Gastroesophageal sphincter (tissue), 4 donors: ENCODE measurements at regions not wholly inside any gene's neighbourhood (a gene's known extent, or its start where the extent isn't known, plus 50 kb on each side); places are given as distances from the start of the nearest gene placed in this dataset.

Source experiments
- ATAC-seq: fragments of 150-250 bp; one replicate; pipeline ENCODE4 v1.9.1; 2016; ENCODE audit warnings: mild to moderate bottlenecking, moderate library complexity
- H3K27ac ChIP-seq, 4 donors: fragments of 200-600 bp; sonication (generic) in 3 of 4; 1 replicate in 3 of 4; 2 replicates in 1 of 4; pipeline ENCODE4 v1.5.1; 2016 to 2019
- H3K27me3 ChIP-seq: fragments of 200-600 bp; sonication (generic); one replicate; pipeline ENCODE4 v1.5.1; 2019
- H3K36me3 ChIP-seq, 2 donors: fragments of 200-600 bp; sonication (generic); one replicate each; pipeline ENCODE4 v1.5.1; 2019; ENCODE audit warnings: control low read depth in 1 of 2
- H3K4me1 ChIP-seq, 3 donors: fragments of 200-600 bp; sonication (generic); 1 replicate in 2 of 3; 2 replicates in 1 of 3; pipeline ENCODE4 v1.5.1; 2016 to 2019; ENCODE audit warnings: control low read depth in 2 of 3
- H3K4me3 ChIP-seq, 2 donors: fragments of 200-600 bp; sonication (generic); one replicate each; pipeline ENCODE4 v1.5.1; 2019; ENCODE audit warnings: mild to moderate bottlenecking in 1 of 2, moderate library complexity in 1 of 2
- H3K9me3 ChIP-seq, 3 donors: fragments of 200-600 bp; sonication (generic); one replicate each; pipeline ENCODE4 v1.5.1; 2017 to 2019; ENCODE audit warnings: control low read depth in 2 of 3
- EP300 ChIP-seq: sonication (generic); formaldehyde crosslinking; IDR thresholded peaks from one replicate; pipeline ENCODE4 v1.6.1; 2017; ENCODE audit warnings: antibody characterized with exemption, mild to moderate bottlenecking
- POLR2A ChIP-seq, 2 donors: fragments of 450-650 bp; IDR thresholded peaks; one replicate each; pipeline ENCODE4 v1.6.1; 2017; ENCODE audit warnings: antibody characterized with exemption in 2 of 2, mild to moderate bottlenecking in 2 of 2, moderate library complexity in 1 of 2
- POLR2AphosphoS5 ChIP-seq: sonication (generic); formaldehyde crosslinking; IDR thresholded peaks from one replicate; pipeline ENCODE4 v1.6.1; 2017; ENCODE audit warnings: antibody characterized with exemption
- WGBS, 2 donors: methylation state at CpG; one replicate each; pipeline ENCODE4 v1.1.5; 2018; ENCODE audit warnings: low coverage in 1 of 2; 5-methylcytosine and 5-hydroxymethylcytosine counted together
- TF ChIP-seq, protein P1 (sequence below), 4 experiments: fragments of 200-600 bp in 2 of 4; fragments of 450-650 bp in 2 of 4; sonication (generic) in 1 of 4; IDR thresholded peaks; one replicate each; pipeline ENCODE4 v1.5.1; 2017 to 2019; ENCODE audit warnings: antibody characterized with exemption in 4 of 4, mild to moderate bottlenecking in 2 of 4, moderate library complexity in 2 of 4

DNA sequence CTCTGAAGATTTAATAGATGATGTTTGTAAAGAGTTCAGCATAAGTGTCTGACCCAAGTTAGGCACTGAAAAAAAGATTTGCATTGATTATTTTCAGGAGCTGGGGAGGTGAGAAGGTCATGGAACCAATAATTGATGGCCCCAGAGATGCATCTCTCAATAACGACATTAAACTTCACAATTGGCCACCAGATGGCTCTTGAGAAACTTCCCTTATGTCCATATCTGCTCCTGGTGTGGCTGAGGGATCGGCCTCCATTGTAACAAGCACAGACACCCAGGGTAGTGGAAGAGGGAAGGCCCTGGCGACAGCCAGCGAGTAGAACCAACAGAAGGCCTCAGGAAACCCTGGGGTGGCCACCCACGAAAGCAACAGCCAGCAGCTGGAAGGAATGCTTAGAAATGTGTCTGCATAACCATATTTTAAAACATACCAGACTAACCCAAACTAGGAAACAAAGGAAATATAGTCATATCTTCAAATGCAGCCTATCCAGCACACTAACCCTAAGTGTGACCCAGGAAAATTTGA, 536.7 kb downstream of the SOX2 start:
- Histone ChIP-seq H3K4me1 (no peaks in the 10 kb centered on the region), H3K9me3 (no peaks in the 10 kb centered on the region), H3K27me3 (no peaks in the 10 kb centered on the region), H3K36me3 (no peaks in the 10 kb centered on the region), H3K27ac (no peak overlapping the region), H3K4me3 (no peak overlapping the region)
- 51 to 52% methylated on average over 2 of the region's 5 CpGs for WGBS, 2 donors
- no peak for TF ChIP-seq POLR2A (IDR thresholded peaks at IDR 0.05)
- TF ChIP-seq, protein P1, sequence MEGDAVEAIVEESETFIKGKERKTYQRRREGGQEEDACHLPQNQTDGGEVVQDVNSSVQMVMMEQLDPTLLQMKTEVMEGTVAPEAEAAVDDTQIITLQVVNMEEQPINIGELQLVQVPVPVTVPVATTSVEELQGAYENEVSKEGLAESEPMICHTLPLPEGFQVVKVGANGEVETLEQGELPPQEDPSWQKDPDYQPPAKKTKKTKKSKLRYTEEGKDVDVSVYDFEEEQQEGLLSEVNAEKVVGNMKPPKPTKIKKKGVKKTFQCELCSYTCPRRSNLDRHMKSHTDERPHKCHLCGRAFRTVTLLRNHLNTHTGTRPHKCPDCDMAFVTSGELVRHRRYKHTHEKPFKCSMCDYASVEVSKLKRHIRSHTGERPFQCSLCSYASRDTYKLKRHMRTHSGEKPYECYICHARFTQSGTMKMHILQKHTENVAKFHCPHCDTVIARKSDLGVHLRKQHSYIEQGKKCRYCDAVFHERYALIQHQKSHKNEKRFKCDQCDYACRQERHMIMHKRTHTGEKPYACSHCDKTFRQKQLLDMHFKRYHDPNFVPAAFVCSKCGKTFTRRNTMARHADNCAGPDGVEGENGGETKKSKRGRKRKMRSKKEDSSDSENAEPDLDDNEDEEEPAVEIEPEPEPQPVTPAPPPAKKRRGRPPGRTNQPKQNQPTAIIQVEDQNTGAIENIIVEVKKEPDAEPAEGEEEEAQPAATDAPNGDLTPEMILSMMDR (IDR thresholded peaks at IDR 0.05): no peak
- no peak for TF ChIP-seq POLR2AphosphoS5
- TF ChIP-seq EP300: no peak
- no peak for ATAC-seq

DNA sequence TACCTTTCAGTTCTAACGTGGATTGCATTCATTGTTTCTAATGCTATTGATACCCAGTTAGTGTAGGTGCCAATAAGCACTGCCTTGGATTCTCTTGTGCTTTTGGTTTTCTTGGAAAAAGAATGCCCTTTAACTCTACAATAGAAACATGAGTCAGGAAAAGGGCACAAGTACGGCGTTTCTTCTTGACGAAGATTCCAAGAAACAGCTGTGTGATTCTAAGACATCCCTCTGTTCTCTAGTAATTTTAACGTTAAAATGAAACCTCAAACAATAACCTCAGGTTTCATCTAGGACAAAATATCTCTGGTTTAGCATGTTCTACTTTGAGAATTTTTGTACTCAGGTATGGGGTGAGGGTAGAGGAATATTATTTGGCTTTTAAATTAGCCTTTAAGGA, 540.5 kb upstream of the ATP11B start:
- no peaks in the 10 kb centered on the region for H3K36me3 ChIP-seq
- TF ChIP-seq POLR2AphosphoS5 (no peak), EP300 (no peak), POLR2A (IDR thresholded peaks at IDR 0.05) (no peak)
- TF ChIP-seq, protein P1 (IDR thresholded peaks at IDR 0.05): no peak
- H3K27me3 ChIP-seq: no peaks in the 10 kb centered on the region
- H3K4me1 ChIP-seq: no peaks in the 10 kb centered on the region
- no peaks in the 10 kb centered on the region for H3K9me3 ChIP-seq
- no peak overlapping the region for H3K4me3 ChIP-seq
- 58 to 60% methylated on average over 5 of the region's 5 CpGs for WGBS, 2 donors
- H3K27ac ChIP-seq: no peak overlapping the region
- ATAC-seq: no peak

DNA sequence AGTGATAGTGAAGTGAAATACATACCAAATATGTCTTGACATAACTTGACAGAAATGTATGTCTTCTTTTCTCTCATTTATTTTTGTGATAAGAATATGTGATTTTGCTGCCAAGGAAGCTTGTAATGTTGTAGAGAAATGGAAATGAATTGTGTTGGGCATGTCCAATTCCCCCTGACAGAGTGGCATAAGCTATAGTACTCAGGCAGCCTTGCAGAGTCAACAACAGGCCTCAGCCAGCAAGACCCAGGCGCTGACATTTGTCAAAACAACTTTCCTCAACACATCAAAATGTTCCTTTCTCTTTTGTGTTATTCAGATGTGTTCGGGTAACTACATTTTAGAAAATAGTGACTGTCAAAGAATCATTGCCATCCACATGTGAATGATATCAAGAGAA, 538.1 kb upstream of the ATP11B start:
- H3K36me3 ChIP-seq: no peaks in the 10 kb centered on the region
- TF ChIP-seq EP300 (no peak), POLR2AphosphoS5 (no peak), POLR2A (IDR thresholded peaks at IDR 0.05) (no peak)
- TF ChIP-seq, protein P1 (IDR thresholded peaks at IDR 0.05): no peak
- peaks cover 11% of the 10 kb centered on the region for H3K27me3 ChIP-seq
- H3K27ac ChIP-seq: no peak overlapping the region
- no peaks in the 10 kb centered on the region for H3K4me1 ChIP-seq
- no peaks in the 10 kb centered on the region for H3K9me3 ChIP-seq
- no peak overlapping the region for H3K4me3 ChIP-seq
- WGBS, 2 donors: 78 to 82% methylated on average over 1 to 2 of the region's 2 CpGs
- ATAC-seq: no peak

DNA sequence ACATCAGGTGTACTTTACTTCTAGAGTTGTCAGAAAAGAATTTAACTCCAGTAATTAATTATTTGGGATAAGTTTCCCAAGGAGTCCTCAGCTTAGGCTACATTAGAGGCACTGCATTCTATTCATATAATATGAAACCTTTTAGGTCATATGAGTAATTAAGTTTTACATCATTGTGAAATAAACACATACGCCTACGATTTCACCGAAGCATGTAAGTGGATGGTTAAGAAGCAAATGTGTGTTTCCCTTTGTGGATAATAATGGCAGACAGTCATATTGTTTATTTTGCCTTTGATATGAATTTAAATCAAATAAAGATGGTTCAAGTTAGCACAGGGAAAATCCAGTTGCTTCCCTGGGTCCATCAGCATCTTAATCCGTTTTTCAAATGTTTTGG, 535.9 kb upstream of the ATP11B start:
- 41 to 73% methylated on average over 4 of the region's 4 CpGs for WGBS, 2 donors

More for the DNA sequence above, 535.9 kb upstream of the ATP11B start:
- H3K36me3 ChIP-seq: no peaks in the 10 kb centered on the region
- H3K9me3 ChIP-seq: no peaks in the 10 kb centered on the region
- no peaks in the 10 kb centered on the region for H3K4me1 ChIP-seq
- peaks cover 16% of the 10 kb centered on the region for H3K27me3 ChIP-seq
- TF ChIP-seq EP300 (no peak), POLR2AphosphoS5 (no peak), POLR2A (IDR thresholded peaks at IDR 0.05) (no peak)
- TF ChIP-seq, protein P1 (IDR thresholded peaks at IDR 0.05): no peak
- no peak overlapping the region for H3K4me3 ChIP-seq
- no peak for ATAC-seq
- H3K27ac ChIP-seq: no peak overlapping the region
